Skeletal muscle satellite cell (primary cell): ENCODE measurements at regions not wholly inside any gene's neighbourhood (a gene's known extent, or its start where the extent isn't known, plus 50 kb on each side); places are given as distances from the start of the nearest gene placed in this dataset.

Experiments used
- H3K27me3 ChIP-seq: 2 replicates; pipeline ENCODE4 v1.7.0; 2013; ENCODE audit warnings: low read length; ENCODE audit not compliant: control insufficient read depth, insufficient read depth
- H3K36me3 ChIP-seq: 2 replicates; pipeline ENCODE4 v1.7.0; 2013; ENCODE audit warnings: mild to moderate bottlenecking, control low read depth, low read length; ENCODE audit not compliant: insufficient read depth
- H3K4me1 ChIP-seq: 2 replicates; pipeline ENCODE4 v1.7.0; 2013; ENCODE audit warnings: low read length; ENCODE audit not compliant: control insufficient read depth, insufficient read depth
- H3K4me2 ChIP-seq: 2 replicates; pipeline ENCODE4 v1.7.0; 2013; ENCODE audit warnings: mild to moderate bottlenecking, low read length
- H3K4me3 ChIP-seq: 2 replicates; pipeline ENCODE4 v1.7.0; 2013; ENCODE audit warnings: low read length
- H3K9ac ChIP-seq: 2 replicates; pipeline ENCODE4 v1.7.0; 2013; ENCODE audit warnings: mild to moderate bottlenecking, low read depth, low read length, moderate library complexity
- H3K9me3 ChIP-seq: replicated peaks from 2 replicates; pipeline ENCODE4 v1.7.0; 2013; ENCODE audit warnings: mild to moderate bottlenecking, control low read depth, low read length

DNA sequence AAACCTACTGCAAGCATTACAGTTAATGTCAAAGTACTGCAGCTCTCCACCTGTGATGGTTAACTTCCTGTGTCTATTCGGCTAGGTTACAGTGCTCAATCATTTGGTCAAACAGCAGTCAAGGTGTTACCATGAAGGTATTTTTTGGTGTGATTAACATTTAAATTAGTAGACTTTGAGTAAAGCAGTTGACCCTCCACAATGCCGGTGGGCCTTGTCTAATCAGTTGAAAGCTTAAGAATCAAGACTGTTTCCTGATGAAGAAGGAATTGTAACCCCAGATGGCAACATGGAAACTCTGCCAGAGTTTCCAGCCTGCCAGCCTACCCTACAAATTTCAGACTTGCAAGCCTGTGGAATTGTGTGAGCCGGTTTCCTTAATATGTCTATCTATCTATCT is 683.9 kb downstream of the BRD1 start:
- Histone ChIP-seq H3K9ac (no peak overlapping the region), H3K27me3 (no peaks in the 10 kb centered on the region), H3K36me3 (no peaks in the 10 kb centered on the region), H3K9me3 (peaks cover 37% of the 10 kb centered on the region), H3K4me1 (no peaks in the 10 kb centered on the region), H3K4me3 (no peak overlapping the region), H3K4me2 (no peak overlapping the region)

DNA sequence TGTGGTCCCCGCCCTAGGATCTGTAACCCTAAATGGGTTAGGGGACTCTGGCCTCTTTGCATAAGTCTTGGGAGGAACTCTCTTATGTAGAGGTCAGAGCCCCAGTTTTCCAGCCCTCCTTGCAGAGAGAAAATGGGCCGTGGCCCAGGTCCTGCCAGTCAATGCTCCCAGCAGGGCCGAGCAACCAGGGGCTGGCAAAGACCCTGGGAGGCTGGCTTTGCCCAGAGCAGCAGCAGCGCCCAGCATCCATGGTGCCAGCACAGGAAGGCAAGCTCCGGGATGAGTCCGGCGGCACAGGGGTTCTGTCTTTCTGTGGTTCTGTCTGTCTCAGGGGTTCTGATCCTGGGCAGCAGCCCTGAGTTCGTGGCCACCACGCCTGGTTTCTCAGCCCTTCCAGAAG is 684.8 kb downstream of the BRD1 start:
- Histone ChIP-seq H3K4me2 (no peak overlapping the region), H3K4me3 (no peak overlapping the region), H3K4me1 (no peaks in the 10 kb centered on the region), H3K36me3 (no peaks in the 10 kb centered on the region), H3K9me3 (peaks cover 38% of the 10 kb centered on the region), H3K27me3 (no peaks in the 10 kb centered on the region), H3K9ac (no peak overlapping the region)

DNA sequence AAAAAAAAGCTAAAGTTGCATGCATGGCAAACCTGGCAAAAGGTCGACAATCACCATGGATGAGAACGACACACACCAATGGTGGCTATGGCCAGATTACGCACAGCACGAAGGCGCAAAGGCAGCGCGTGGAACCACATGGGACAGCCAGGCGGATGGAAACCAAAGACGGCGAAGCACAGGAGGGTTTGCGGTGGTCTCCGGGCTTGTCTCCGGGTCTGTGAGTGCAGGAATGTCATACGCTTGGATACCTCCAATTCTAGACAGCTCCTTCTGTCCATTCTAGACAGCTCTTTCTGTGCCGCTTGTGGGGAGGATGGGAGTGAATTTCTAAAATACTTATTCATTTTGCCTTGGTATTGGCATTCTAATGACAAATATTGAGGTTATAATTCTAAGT is 685.4 kb downstream of the BRD1 start:
- H3K9me3 ChIP-seq = peaks cover 41% of the 10 kb centered on the region

DNA sequence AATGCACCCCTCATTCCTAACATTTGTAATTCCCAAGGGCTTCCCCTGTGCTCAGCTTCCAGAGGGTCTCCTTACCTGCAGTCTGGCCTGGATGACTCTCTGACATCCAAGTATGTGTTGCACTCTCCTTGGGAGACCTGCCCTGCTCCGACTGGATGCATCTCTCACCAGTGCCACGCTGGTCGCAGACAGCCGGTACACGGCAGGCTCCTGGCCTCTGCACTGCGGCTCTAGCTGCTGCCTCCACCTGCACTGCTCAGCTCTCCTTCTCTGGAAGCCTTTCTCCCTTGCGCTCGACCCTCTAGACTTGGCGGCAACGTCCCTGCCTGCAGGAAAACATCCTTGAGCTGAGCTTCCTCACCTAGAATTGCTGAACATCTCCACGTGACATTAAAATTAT is 685.9 kb downstream of the BRD1 start:
- Histone ChIP-seq H3K4me3 (no peak overlapping the region), H3K9me3 (peaks cover 43% of the 10 kb centered on the region), H3K9ac (no peak overlapping the region), H3K4me2 (no peak overlapping the region), H3K36me3 (no peaks in the 10 kb centered on the region), H3K27me3 (no peaks in the 10 kb centered on the region), H3K4me1 (no peaks in the 10 kb centered on the region)

More for the DNA sequence above, 685.4 kb downstream of the BRD1 start:
- Histone ChIP-seq H3K4me3 (no peak overlapping the region), H3K36me3 (no peaks in the 10 kb centered on the region), H3K4me1 (no peaks in the 10 kb centered on the region), H3K4me2 (no peak overlapping the region), H3K9ac (no peak overlapping the region), H3K27me3 (no peaks in the 10 kb centered on the region)

DNA sequence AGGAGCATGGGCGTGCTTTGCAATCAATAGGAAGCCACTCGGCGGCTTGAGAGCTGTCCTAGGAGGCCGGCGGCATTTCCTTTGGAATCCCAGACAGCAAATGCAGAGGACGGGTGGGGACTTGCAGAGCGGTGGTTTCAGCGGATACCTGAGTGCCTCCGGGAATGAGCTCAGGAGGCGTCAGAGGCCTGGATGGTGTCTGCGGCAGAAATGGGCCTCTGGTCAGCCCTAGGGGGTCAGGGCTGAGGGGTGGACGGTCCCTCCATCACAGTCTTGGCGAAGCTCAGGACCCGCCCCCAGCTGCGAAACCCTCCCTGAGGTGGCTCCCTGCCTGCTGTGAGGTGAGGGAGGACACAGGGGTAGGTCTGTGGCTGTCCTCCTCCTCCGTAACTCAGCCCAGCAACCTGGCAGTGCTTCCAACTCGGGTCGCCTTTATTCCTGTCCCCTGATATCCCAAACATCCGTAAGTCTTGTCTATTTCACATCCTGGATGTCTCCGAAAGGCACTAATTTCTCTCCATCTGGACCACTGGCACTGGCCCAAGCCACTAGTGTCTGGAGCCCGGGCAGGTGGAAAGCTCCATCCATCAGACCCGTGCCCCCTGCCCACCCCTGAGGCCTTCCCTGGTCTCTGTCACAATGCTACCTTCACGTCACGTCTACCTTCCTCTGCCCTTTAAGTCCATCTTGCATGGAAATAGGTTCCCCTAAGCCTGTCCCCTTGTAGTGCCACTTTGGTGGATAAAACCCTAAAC is 686.6 kb downstream of the BRD1 start:
- Histone ChIP-seq H3K9ac (no peak overlapping the region), H3K27me3 (no peaks in the 10 kb centered on the region), H3K36me3 (no peaks in the 10 kb centered on the region), H3K4me3 (no peak overlapping the region), H3K9me3 (peaks cover 41% of the 10 kb centered on the region), H3K4me1 (no peaks in the 10 kb centered on the region), H3K4me2 (no peak overlapping the region)

DNA sequence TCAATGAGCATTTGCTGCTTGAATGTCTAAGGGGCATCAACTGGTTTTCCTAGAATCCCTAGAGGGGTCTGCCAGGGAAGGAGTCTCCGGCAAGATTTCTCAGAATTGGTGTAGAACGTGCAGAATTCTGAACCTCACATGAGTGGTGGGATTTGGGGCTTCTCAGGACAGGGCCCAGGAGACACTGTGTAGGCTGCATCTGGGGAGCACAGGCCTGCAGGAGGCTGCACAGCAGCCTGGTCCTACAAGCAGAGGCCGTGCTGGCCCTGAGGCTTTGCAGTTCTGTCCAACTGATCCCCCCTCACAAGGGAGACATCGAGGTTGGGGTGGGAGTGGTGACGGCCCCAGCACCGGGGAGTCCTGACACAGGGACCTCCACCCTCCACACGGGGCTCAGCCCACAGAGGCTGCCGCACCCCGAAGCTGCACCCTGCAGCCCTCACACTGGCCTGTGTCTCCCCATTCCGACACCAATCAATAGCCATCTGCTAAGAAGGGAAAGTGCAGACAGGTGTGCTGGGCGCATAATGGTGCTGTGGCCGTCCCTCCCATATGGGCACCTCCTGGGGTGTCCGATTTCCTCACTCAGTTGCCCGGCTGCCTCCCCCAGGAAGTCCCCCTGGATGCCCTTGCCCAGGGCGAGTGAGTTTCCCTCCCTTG is 688.1 kb downstream of the BRD1 start:
- Histone ChIP-seq H3K4me2 (no peak overlapping the region), H3K36me3 (no peaks in the 10 kb centered on the region), H3K9me3 (peaks cover 35% of the 10 kb centered on the region), H3K4me3 (no peak overlapping the region), H3K27me3 (no peaks in the 10 kb centered on the region), H3K9ac (no peak overlapping the region), H3K4me1 (no peaks in the 10 kb centered on the region)

DNA sequence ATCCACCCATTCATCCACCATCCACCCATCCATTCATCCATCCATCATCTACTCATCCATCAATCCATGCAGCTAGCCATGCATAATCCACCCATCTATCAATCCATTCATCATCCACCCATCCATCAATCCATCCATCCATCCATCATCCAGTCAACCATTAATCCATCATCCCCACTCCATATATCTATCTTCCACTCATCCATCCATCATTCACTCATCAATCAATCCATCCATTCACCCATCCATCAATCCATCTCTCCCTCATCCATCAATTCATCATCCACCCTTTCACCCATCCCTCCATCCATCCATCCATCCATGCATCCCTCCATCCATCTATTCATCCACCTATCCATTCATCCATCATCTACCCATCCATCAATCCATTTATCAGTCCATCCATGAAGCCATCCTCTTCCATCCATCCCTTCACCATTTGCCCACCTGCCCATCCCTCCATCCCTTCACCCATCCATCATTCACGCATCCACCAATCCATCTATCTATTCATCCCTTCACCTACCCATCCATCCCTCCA is 689.4 kb downstream of the BRD1 start:
- Histone ChIP-seq H3K9me3 (peaks cover 38% of the 10 kb centered on the region), H3K4me1 (no peaks in the 10 kb centered on the region), H3K27me3 (no peaks in the 10 kb centered on the region), H3K4me2 (no peak overlapping the region), H3K9ac (no peak overlapping the region), H3K36me3 (no peaks in the 10 kb centered on the region), H3K4me3 (no peak overlapping the region)

DNA sequence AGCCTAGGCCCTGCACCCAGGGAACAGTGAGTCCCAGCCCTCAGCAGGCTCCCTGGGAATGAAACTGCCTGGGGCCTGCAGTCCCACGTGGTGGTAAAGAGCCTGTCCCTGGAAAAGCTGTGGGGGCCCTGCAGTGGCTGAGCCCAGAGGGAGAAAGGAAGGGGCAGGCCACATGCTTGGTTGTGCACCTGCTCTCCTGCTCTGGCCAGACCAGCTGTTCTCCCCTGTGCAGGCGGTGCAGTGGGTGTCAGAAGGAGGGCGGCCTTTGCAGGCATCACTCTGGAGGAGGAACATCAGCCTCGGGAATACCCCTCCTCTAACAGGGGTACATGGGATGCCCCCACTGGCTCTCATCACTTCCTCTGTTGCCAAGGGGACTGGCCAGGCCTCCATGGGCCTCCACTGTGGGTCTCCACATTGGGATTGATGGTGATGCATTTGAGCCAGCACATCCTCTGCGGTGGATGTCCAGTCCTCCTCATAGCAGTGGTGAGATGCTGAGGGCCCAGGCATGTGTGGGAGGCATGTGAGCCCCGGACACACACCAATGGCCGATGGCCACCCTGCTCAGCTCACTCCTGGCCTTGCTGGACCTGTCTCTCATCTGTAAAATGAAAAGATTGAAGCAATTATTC is 690.4 kb downstream of the BRD1 start:
- Histone ChIP-seq H3K9me3 (peaks cover 40% of the 10 kb centered on the region), H3K4me3 (no peak overlapping the region), H3K4me1 (no peaks in the 10 kb centered on the region), H3K9ac (no peak overlapping the region), H3K4me2 (no peak overlapping the region), H3K27me3 (no peaks in the 10 kb centered on the region), H3K36me3 (no peaks in the 10 kb centered on the region)

DNA sequence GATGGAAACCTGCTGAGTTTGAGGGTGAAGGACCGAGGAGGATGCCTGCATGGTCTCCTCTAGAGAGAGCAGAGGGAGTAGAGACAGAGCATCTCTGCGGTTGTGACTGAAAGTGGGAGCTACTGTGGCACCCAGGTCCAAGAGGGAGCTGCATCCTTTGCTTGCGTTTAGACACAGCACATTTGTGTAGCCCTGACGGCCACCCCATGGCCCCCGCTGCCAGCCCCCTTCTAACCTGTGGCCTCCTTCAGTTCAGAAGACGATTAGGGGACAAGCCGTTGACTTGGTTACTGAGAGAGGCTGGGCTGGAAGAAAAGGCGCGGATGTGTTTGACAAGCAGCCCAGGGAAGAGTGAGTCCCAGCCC is 690.9 kb downstream of the BRD1 start:
- Histone ChIP-seq H3K36me3 (no peaks in the 10 kb centered on the region), H3K4me2 (no peak overlapping the region), H3K4me1 (no peaks in the 10 kb centered on the region), H3K4me3 (no peak overlapping the region), H3K9ac (no peak overlapping the region), H3K9me3 (peaks cover 39% of the 10 kb centered on the region), H3K27me3 (no peaks in the 10 kb centered on the region)

DNA sequence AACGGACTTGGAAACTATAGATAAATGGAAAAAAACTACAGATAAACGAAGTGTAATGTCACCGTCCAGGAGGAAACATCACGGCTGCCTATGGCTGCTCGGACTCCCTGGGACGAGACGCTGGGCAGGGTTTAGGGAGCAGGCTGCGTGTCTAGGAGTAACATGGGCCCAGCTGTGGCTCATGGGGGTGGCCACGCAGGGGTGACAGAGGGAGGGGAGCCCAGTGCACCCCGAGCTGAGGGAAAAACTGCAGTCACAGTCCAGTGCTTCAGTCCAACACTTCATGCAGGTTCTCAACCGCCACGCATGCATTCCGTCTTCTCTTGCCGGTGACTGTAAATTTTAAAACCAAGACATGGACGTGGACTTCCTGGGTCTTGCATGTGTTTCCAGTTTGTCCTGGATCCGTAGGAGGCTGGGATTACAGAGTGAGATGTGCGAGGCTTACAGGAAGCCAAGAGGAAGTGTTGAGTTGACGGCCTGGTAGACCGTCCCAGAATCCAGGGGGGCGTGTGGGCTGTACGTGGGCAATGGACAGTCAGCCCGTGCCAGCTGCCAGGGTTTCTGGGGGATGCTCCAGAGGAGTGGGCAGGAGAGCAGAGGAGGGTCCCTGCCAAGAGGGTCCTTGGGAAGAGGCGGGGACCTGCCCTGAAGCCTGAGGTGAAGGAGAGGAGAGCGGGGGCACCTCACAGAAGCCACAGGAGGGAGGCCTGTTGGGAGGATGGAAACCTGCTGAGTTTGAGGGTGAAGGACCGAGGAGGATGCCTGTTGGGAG is 691.4 kb downstream of the BRD1 start:
- Histone ChIP-seq H3K4me3 (no peak overlapping the region), H3K9ac (no peak overlapping the region), H3K27me3 (no peaks in the 10 kb centered on the region), H3K36me3 (no peaks in the 10 kb centered on the region), H3K4me1 (no peaks in the 10 kb centered on the region), H3K4me2 (no peak overlapping the region), H3K9me3 (peaks cover 34% of the 10 kb centered on the region)

DNA sequence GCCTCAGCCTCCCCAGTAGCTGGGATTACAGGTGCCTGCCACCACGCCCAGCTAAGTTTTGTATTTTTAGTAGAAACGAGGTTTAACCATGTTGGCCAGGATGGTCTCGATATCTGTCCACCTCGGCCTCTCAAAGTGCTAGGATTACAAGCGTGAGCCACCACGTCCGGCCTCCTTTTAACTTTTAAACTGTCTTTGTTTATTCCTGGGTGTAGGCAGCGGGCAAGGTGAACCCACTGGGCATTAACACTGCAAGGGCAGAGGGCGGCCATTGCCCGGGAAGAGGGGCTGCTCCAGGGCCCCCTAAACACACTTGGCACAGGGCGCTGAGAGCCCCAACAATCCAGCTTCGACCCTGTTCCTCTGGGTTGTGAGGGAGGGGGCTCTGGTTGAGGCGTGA is 693.6 kb downstream of the BRD1 start:
- no peak overlapping the region for H3K4me3 ChIP-seq
- no peaks in the 10 kb centered on the region for H3K36me3 ChIP-seq
- peaks cover 21% of the 10 kb centered on the region for H3K9me3 ChIP-seq
- no peak overlapping the region for H3K9ac ChIP-seq
- H3K27me3 ChIP-seq = no peaks in the 10 kb centered on the region
- H3K4me1 ChIP-seq = no peaks in the 10 kb centered on the region
- no peak overlapping the region for H3K4me2 ChIP-seq
